HG03060 (cell line): ENCODE measurements at regions not wholly inside any gene's neighbourhood (a gene's known extent, or its start where the extent isn't known, plus 50 kb on each side); places are given as distances from the start of the nearest gene placed in this dataset.

Experiments
- ATAC-seq: cut with Tn5 transposase; IDR thresholded peaks from one replicate; pipeline ENCODE4 v1.9.1; 2021; ENCODE audit warnings: low read depth, moderate number of reproducible peaks; ENCODE audit not compliant: unreplicated experiment

GRCh38 chr11:42138454-42138853 is 679.0 kb upstream of the LRRC4C start:
- no peak for ATAC-seq

- no peak for ATAC-seq
Observed at GRCh38 chr11:42145311-42145710, 685.9 kb upstream of the LRRC4C start.

- no peak for ATAC-seq
Observed at GRCh38 chr11:42161886-42162285, 702.4 kb upstream of the LRRC4C start.

GRCh38 chr11:42169191-42169590 is 709.7 kb upstream of the LRRC4C start:
- ATAC-seq = no peak

- ATAC-seq = no peak
Observed at GRCh38 chr11:42170601-42171000, 711.1 kb upstream of the LRRC4C start.

GRCh38 chr11:42171046-42171445 is 711.6 kb upstream of the LRRC4C start:
- no peak for ATAC-seq

GRCh38 chr11:42172441-42172840 is 713.0 kb upstream of the LRRC4C start:
- ATAC-seq = no peak

- ATAC-seq = no peak
Observed at GRCh38 chr11:42175203-42175602, 715.8 kb upstream of the LRRC4C start.

GRCh38 chr11:42179216-42179615 is 719.8 kb upstream of the LRRC4C start:
- ATAC-seq = no peak

GRCh38 chr11:42195289-42196013 is 736.0 kb upstream of the LRRC4C start:
- ATAC-seq = no peak

- ATAC-seq = no peak
Observed at GRCh38 chr11:42200311-42200710, 740.9 kb upstream of the LRRC4C start.

GRCh38 chr11:42201603-42202148 is 742.2 kb upstream of the LRRC4C start:
- ATAC-seq = no peak

- ATAC-seq = no peak
Observed at GRCh38 chr11:42205518-42205917, 746.1 kb upstream of the LRRC4C start.

- ATAC-seq = no peak
Observed at GRCh38 chr11:42225664-42226063, 766.2 kb upstream of the LRRC4C start.

GRCh38 chr11:42232673-42233072 is 773.2 kb upstream of the LRRC4C start:
- ATAC-seq = no peak

- no peak for ATAC-seq
Observed at GRCh38 chr11:42234451-42234951, 775.0 kb upstream of the LRRC4C start.

- ATAC-seq = no peak
Observed at GRCh38 chr11:42237701-42238235, 778.3 kb upstream of the LRRC4C start.

GRCh38 chr11:42239188-42239587 is 779.7 kb upstream of the LRRC4C start:
- no peak for ATAC-seq

- ATAC-seq = no peak
Observed at GRCh38 chr11:42243385-42243784, 783.9 kb upstream of the LRRC4C start.

- ATAC-seq = no peak
Observed at GRCh38 chr11:42244376-42244775, 784.9 kb upstream of the LRRC4C start.

- ATAC-seq = no peak
Observed at GRCh38 chr11:42249401-42249800, 789.9 kb upstream of the LRRC4C start.

GRCh38 chr11:42249956-42250355 is 790.5 kb upstream of the LRRC4C start:
- ATAC-seq = no peak
